ENCODE measurements at regions not wholly inside any gene's neighbourhood (a gene's known extent, or its start where the extent isn't known, plus 50 kb on each side); places are given as distances from the start of the nearest gene placed in this dataset.

DNA sequence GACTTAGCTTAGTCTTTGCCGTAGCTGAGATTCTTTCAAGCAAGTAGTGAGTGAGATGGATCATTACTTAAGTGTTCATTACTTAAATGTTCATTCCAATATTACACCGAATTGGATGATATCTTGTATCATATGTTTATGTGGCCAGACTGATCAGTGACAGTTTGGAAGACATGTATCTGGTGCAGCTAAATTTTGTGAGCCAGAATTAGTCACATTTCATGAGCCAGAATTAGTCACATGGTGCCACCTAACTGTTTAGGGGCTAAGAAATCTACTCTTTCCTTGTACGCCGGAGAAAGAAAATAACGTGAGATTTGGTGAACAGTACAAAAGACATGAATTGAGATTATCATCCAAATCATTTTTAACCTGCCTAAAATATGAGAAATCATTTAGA, 355.6 kb downstream of the USP25 start:
- no peak for TF ChIP-seq POLR2A (IDR thresholded peaks at IDR 0.05)
- TF ChIP-seq, protein P1, sequence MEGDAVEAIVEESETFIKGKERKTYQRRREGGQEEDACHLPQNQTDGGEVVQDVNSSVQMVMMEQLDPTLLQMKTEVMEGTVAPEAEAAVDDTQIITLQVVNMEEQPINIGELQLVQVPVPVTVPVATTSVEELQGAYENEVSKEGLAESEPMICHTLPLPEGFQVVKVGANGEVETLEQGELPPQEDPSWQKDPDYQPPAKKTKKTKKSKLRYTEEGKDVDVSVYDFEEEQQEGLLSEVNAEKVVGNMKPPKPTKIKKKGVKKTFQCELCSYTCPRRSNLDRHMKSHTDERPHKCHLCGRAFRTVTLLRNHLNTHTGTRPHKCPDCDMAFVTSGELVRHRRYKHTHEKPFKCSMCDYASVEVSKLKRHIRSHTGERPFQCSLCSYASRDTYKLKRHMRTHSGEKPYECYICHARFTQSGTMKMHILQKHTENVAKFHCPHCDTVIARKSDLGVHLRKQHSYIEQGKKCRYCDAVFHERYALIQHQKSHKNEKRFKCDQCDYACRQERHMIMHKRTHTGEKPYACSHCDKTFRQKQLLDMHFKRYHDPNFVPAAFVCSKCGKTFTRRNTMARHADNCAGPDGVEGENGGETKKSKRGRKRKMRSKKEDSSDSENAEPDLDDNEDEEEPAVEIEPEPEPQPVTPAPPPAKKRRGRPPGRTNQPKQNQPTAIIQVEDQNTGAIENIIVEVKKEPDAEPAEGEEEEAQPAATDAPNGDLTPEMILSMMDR (IDR thresholded peaks at IDR 0.05), result no peak

All from heart left ventricle (tissue), 13 donors.